Transverse colon (tissue), 4 donors: ENCODE measurements at regions not wholly inside any gene's neighbourhood (a gene's known extent, or its start where the extent isn't known, plus 50 kb on each side); places are given as distances from the start of the nearest gene placed in this dataset.

ENCODE experiments used
- DNase-seq: peaks from one replicate; pipeline ENCODE4 v3.0.0-alpha.2; 2019
- H3K27ac ChIP-seq, 4 donors: fragments of 200-600 bp; sonication (generic); 2 replicates each; pipeline ENCODE4 v1.5.1; 2016 to 2018; ENCODE audit warnings: inconsistent platforms in 4 of 4
- H3K27me3 ChIP-seq: fragments of 200-600 bp; sonication (generic); 2 replicates; pipeline ENCODE4 v1.5.1; 2017; ENCODE audit warnings: inconsistent platforms
- H3K36me3 ChIP-seq, 4 donors: fragments of 200-600 bp; sonication (generic); 2 replicates each; pipeline ENCODE4 v1.5.1; 2017 to 2019; ENCODE audit warnings: inconsistent platforms in 4 of 4
- H3K4me1 ChIP-seq, 4 donors: fragments of 200-600 bp; sonication (generic); 2 replicates each; pipeline ENCODE4 v1.5.1; 2017 to 2020; ENCODE audit warnings: inconsistent platforms in 4 of 4
- H3K4me3 ChIP-seq, 4 donors: fragments of 200-600 bp; sonication (generic); 1 replicate in 1 of 4; 2 replicates in 3 of 4; pipeline versions ENCODE4 v1.5.1 to v1.6.1; 2017 to 2019; ENCODE audit warnings: inconsistent platforms in 4 of 4
- H3K9me3 ChIP-seq, 2 donors: fragments of 200-600 bp; sonication (generic); 2 replicates each; pipeline ENCODE4 v1.5.1; 2017 to 2019; ENCODE audit warnings: inconsistent platforms in 2 of 2
- CTCF ChIP-seq, 5 experiments: fragments of 200-600 bp in 3 of 5; fragments of 450-650 bp in 2 of 5; sonication (generic) in 3 of 5; IDR thresholded peaks; 1 replicate in 2 of 5; 2 replicates in 3 of 5; pipeline ENCODE4 v1.5.1; 2016 to 2017; ENCODE audit warnings: antibody characterized with exemption in 5 of 5, inconsistent platforms in 3 of 5, mild to moderate bottlenecking in 2 of 5, moderate library complexity in 1 of 5
- EP300 ChIP-seq: sonication (generic); formaldehyde crosslinking; IDR thresholded peaks from one replicate; pipeline ENCODE4 v1.6.1; 2017; ENCODE audit warnings: antibody characterized with exemption, low read depth
- POLR2A ChIP-seq: fragments of 450-650 bp; IDR thresholded peaks from one replicate; pipeline ENCODE4 v1.6.1; 2016; ENCODE audit warnings: antibody characterized with exemption, mild to moderate bottlenecking, moderate library complexity
- POLR2AphosphoS5 ChIP-seq, 3 donors: sonication (generic); formaldehyde crosslinking; IDR thresholded peaks; one replicate each; pipeline ENCODE4 v1.6.1; 2016; ENCODE audit warnings: antibody characterized with exemption in 3 of 3
- WGBS, 2 donors: methylation state at CpG; one replicate each; pipeline ENCODE4 v1.1.5; 2018; ENCODE audit warnings: low coverage in 1 of 2; 5-methylcytosine and 5-hydroxymethylcytosine counted together
- in situ Hi-C, 4 donors: fragments of 200-750 bp; cut with MboI; loops; one replicate each; pipeline versions ENCODE4 v1.15.0 to v1.15.1; 2017; ENCODE audit warnings: low sequenced_read_pairs in 3 of 4, low pct_ligation_motif_present in 1 of 4, low pct_unique_long_range_greater_than_20kb in 1 of 4
- intact Hi-C: fragments of 100-400 bp; cut with DNase I; formaldehyde crosslinking; loops from one replicate; pipeline ENCODE4 v1.15.1; 2023; ENCODE audit warnings: low total_unique reads

- intact Hi-C loops, result no loop called here
- in situ Hi-C loops, result no loop called here
- DNase-seq, result no peak
- Histone ChIP-seq H3K4me3 (no peak overlapping the region), H3K27ac (no peak overlapping the region), H3K9me3 (no peaks in the 10 kb centered on the region), H3K27me3 (no peaks in the 10 kb centered on the region), H3K36me3 (no peaks in the 10 kb centered on the region), H3K4me1 (no peaks in the 10 kb centered on the region)
- TF ChIP-seq POLR2AphosphoS5 (IDR thresholded peaks at IDR 0.05) (no peak), EP300 (no peak), POLR2A (no peak), CTCF (IDR thresholded peaks at IDR 0.05) (no peak)
- WGBS, 2 donors, result 40 to 80% methylated on average over 1 to 14 of the region's 14 CpGs
Observed at GRCh38 chr13:112184261-112184660, 117.3 kb downstream of the SOX1 start.

- in situ Hi-C loops (no loop called here), intact Hi-C loops (no loop called here)
- Histone ChIP-seq H3K27me3 (no peaks in the 10 kb centered on the region), H3K9me3 (no peaks in the 10 kb centered on the region), H3K4me1 (no peaks in the 10 kb centered on the region), H3K27ac (no peak overlapping the region), H3K4me3 (no peak overlapping the region), H3K36me3 (no peaks in the 10 kb centered on the region)
- 68 to 80% methylated on average over 2 to 15 of the region's 15 CpGs for WGBS, 2 donors
- TF ChIP-seq CTCF (IDR thresholded peaks at IDR 0.05) (no peak), POLR2AphosphoS5 (IDR thresholded peaks at IDR 0.05) (no peak), POLR2A (no peak), EP300 (no peak)
- DNase-seq, result no peak
Observed at GRCh38 chr13:112184851-112185371, 118.0 kb downstream of the SOX1 start.

GRCh38 chr13:112185466-112185865 lies 118.5 kb downstream of the SOX1 start:
- H3K9me3 ChIP-seq, result no peaks in the 10 kb centered on the region
- 81 to 100% methylated on average over 1 to 9 of the region's 9 CpGs for WGBS, 2 donors
- intact Hi-C loops, result no loop called here
- H3K27ac ChIP-seq, result no peak overlapping the region
- no peaks in the 10 kb centered on the region for H3K36me3 ChIP-seq
- in situ Hi-C loops, result no loop called here
- DNase-seq, result no peak
- TF ChIP-seq POLR2AphosphoS5 (IDR thresholded peaks at IDR 0.05), result no peak
- TF ChIP-seq CTCF (IDR thresholded peaks at IDR 0.05), result no peak
- TF ChIP-seq POLR2A, result no peak
- no peak for TF ChIP-seq EP300
- no peaks in the 10 kb centered on the region for H3K4me1 ChIP-seq
- H3K4me3 ChIP-seq, result no peak overlapping the region
- H3K27me3 ChIP-seq, result no peaks in the 10 kb centered on the region

DNA sequence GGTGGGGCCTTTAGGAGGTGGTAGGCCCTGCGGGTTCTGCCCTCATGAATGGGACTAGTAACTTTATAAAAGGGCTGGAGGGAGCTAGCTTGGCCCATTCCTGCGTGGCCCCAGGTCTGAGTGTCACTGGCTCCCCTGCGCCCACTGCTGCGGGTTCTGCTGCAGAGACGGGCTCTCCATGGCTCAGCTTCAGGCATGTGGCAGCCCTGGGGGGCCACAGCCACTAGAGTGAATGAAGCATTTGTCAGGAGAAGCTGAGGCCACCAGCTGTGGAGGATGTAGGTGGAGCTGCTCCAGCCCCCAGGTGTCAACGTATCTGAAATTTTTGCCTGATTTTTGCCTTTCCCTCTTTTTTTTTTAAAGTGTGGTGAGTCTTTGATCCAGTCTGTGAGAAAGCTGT lies 119.1 kb downstream of the SOX1 start:
- no peak overlapping the region for H3K27ac ChIP-seq
- in situ Hi-C loops, result no loop called here
- no peak for DNase-seq
- WGBS, 2 donors, result 83% methylated on average over 6 of the region's 6 CpGs; no CpG with 5 or more reads in 1 of the 2 donors
- intact Hi-C loops, result no loop called here
- H3K4me1 ChIP-seq, result no peaks in the 10 kb centered on the region
- H3K36me3 ChIP-seq, result no peaks in the 10 kb centered on the region
- H3K27me3 ChIP-seq, result no peaks in the 10 kb centered on the region
- no peaks in the 10 kb centered on the region for H3K9me3 ChIP-seq
- TF ChIP-seq EP300, result no peak
- TF ChIP-seq POLR2AphosphoS5 (IDR thresholded peaks at IDR 0.05), result no peak
- TF ChIP-seq POLR2A, result no peak
- no peak for TF ChIP-seq CTCF (IDR thresholded peaks at IDR 0.05)
- H3K4me3 ChIP-seq, result no peak overlapping the region
